NCI-H1436 treated with DMSO at 0.1 percent for 48 hours (cell line): ENCODE measurements at regions not wholly inside any gene's neighbourhood (a gene's known extent, or its start where the extent isn't known, plus 50 kb on each side); places are given as distances from the start of the nearest gene placed in this dataset.

Experiments used
- DNase-seq: peaks from one replicate; lab custom pipeline; 2025; lab: John Stamatoyannopoulos, UW

- no peak for DNase-seq
Measured at GRCh38 chr16:65954446-65954845, 412.0 kb upstream of the CDH5 start.

GRCh38 chr16:65950211-65950610, 416.3 kb upstream of the CDH5 start:
- DNase-seq: no peak

GRCh38 chr16:65948361-65948760, 418.1 kb upstream of the CDH5 start:
- no peak for DNase-seq

- DNase-seq: no peak
Measured at GRCh38 chr16:65947951-65948350, 418.5 kb upstream of the CDH5 start.

- no peak for DNase-seq
Measured at GRCh38 chr16:65945493-65945892, 421.0 kb upstream of the CDH5 start.

- DNase-seq: no peak
Measured at GRCh38 chr16:65944361-65944760, 422.1 kb upstream of the CDH5 start.

- DNase-seq: no peak
Measured at GRCh38 chr16:65940711-65941110, 425.8 kb upstream of the CDH5 start.

GRCh38 chr16:65938083-65938482, 428.4 kb upstream of the CDH5 start:
- DNase-seq: no peak

- DNase-seq: no peak
Measured at GRCh38 chr16:65937455-65937854, 429.0 kb upstream of the CDH5 start.

GRCh38 chr16:65936096-65936495, 430.4 kb upstream of the CDH5 start:
- DNase-seq: no peak

- DNase-seq: no peak
Measured at GRCh38 chr16:65934443-65934842, 432.0 kb upstream of the CDH5 start.

- DNase-seq: no peak
Measured at GRCh38 chr16:65933703-65934102, 432.8 kb upstream of the CDH5 start.

- no peak for DNase-seq
Measured at GRCh38 chr16:65932350-65933072, 434.0 kb upstream of the CDH5 start.

GRCh38 chr16:65922923-65923322, 443.6 kb upstream of the CDH5 start:
- DNase-seq: no peak

- DNase-seq: no peak
Measured at GRCh38 chr16:65919986-65920376, 446.5 kb upstream of the CDH5 start.

GRCh38 chr16:65919145-65919985, 447.1 kb upstream of the CDH5 start:
- no peak for DNase-seq

- DNase-seq: no peak
Measured at GRCh38 chr16:65917466-65917865, 449.0 kb upstream of the CDH5 start.

- DNase-seq: no peak
Measured at GRCh38 chr16:65916995-65917394, 449.5 kb upstream of the CDH5 start.

GRCh38 chr16:65910291-65910690, 456.2 kb upstream of the CDH5 start:
- no peak for DNase-seq

- DNase-seq: no peak
Measured at GRCh38 chr16:65909310-65910050, 457.0 kb upstream of the CDH5 start.

GRCh38 chr16:65908568-65908967, 457.9 kb upstream of the CDH5 start:
- no peak for DNase-seq

GRCh38 chr16:65905331-65905730, 461.2 kb upstream of the CDH5 start:
- no peak for DNase-seq
